ENCODE measurements at regions not wholly inside any gene's neighbourhood (a gene's known extent, or its start where the extent isn't known, plus 50 kb on each side); places are given as distances from the start of the nearest gene placed in this dataset.

GRCh38 chr5:175306381-175306780, 137.6 kb downstream of the DRD1 start:
- in situ Hi-C loops (cut with MboI; ENCODE audit: low sequenced_read_pairs) (no loop called here), intact Hi-C loops (cut with micrococcal nuclease) (no loop called here), dilution Hi-C loops (cut with HindIII; ENCODE audit: low sequenced_read_pairs, unreplicated experiment) (no loop called here)
- H3K18ac ChIP-seq (ENCODE audit: low read depth, low read length), result no peak overlapping the region
- H3K79me1 ChIP-seq (ENCODE audit: low read depth in 1 of 2, low read length in 2 of 2), result no peaks in the 10 kb centered on the region
- H3K4me1 ChIP-seq (ENCODE audit: control insufficient read depth, insufficient read depth, low read length), result no peaks in the 10 kb centered on the region
- no peak overlapping the region for H2BK15ac ChIP-seq (ENCODE audit: low read depth, low read length)
- H2AFZ ChIP-seq (replicated peaks; ENCODE audit: low read length, poor library complexity), result no peak overlapping the region
- H4K5ac ChIP-seq (ENCODE audit: low read depth, low read length), result no peak overlapping the region
- no peaks in the 10 kb centered on the region for H3K9me3 ChIP-seq (ENCODE audit: control insufficient read depth, insufficient read depth, low read length)
- DNase-seq, result no peak
- no peak overlapping the region for H2BK5ac ChIP-seq (ENCODE audit: low read depth, low read length, poor library complexity, severe bottlenecking)
- H3K36me3 ChIP-seq (ENCODE audit: control insufficient read depth, insufficient read depth, low read length), result no peaks in the 10 kb centered on the region
- H3K4ac ChIP-seq (ENCODE audit: low read depth, low read length), result no peak overlapping the region
- H3K9ac ChIP-seq (ENCODE audit: low read depth, low read length), result no peak overlapping the region
- H3K27me3 ChIP-seq (ENCODE audit: control insufficient read depth, insufficient read depth, low read length), result peaks cover 2% of the 10 kb centered on the region; the same call in 1 of the 2 replicates
- no peak overlapping the region for H3K4me3 ChIP-seq (ENCODE audit: insufficient read depth, low read depth, low read length)
- no peak overlapping the region for H3K56ac ChIP-seq (ENCODE audit: extremely low read depth, insufficient read depth, low read length)
- H2BK20ac ChIP-seq (ENCODE audit: low read depth, low read length), result no peak overlapping the region
- no peak overlapping the region for H2AK5ac ChIP-seq (ENCODE audit: low read depth, low read length)
- H2AK9ac ChIP-seq (replicated peaks; ENCODE audit: low read depth, low read length, poor library complexity), result no peak overlapping the region
- no peak overlapping the region for H3K23ac ChIP-seq (ENCODE audit: low read depth, low read length)
- H4K20me1 ChIP-seq (ENCODE audit: insufficient read depth, low read length), result no peaks in the 10 kb centered on the region
- H3K27ac ChIP-seq (ENCODE audit: insufficient read depth, low read length), result no peak overlapping the region
- TF ChIP-seq BHLHE40 (IDR thresholded peaks at IDR 0.05; ENCODE audit: low read depth, low read length) (no peak), CTCF (conservative IDR thresholded peaks at IDR 0.05; ENCODE audit: low read depth, low read length) (no peak), RAD21 (IDR thresholded peaks at IDR 0.05; ENCODE audit: low read length) (no peak)
- no peak overlapping the region for H3K14ac ChIP-seq (replicated peaks; ENCODE audit: low read depth, low read length)
- H4K91ac ChIP-seq (ENCODE audit: insufficient read depth, low read depth, low read length), result no peak overlapping the region
- no peaks in the 10 kb centered on the region for H3K9me1 ChIP-seq (ENCODE audit: insufficient read depth, low read length)
- H3K4me2 ChIP-seq (ENCODE audit: low read depth, low read length), result no peak overlapping the region
- no CpG with 5 or more reads among the region's 2 CpGs for WGBS, 2 experiments (ENCODE audit: extremely low coverage in 2 of 2, insufficient read length in 1 of 2)
- H4K8ac ChIP-seq (ENCODE audit: low read depth in 2 of 2, low read length in 2 of 2), result no peak overlapping the region
- peak; percentile 48 for ATAC-seq (ENCODE audit: low read depth)
- no peak overlapping the region for H2BK120ac ChIP-seq (ENCODE audit: low read depth, low read length)
- POLR2A ChIA-PET (ENCODE audit: unreplicated experiment), result no interaction called here
- no TSS peak for BruUV-seq (replicated peaks)
- CTCF ChIA-PET, result no interaction called here
